Fibroblast of lung (primary cell): ENCODE measurements at regions not wholly inside any gene's neighbourhood (a gene's known extent, or its start where the extent isn't known, plus 50 kb on each side); places are given as distances from the start of the nearest gene placed in this dataset.

Source experiments
- DNase-seq, 2 donors: peaks; one replicate each; pipeline versions ENCODE4 v3.0.0 to v3.0.0-alpha.2; 2010; ENCODE audit warnings: low read depth in 2 of 2
- H2AFZ ChIP-seq: 2 replicates; pipeline ENCODE4 v1.5.1; 2012; ENCODE audit warnings: low read length, control low read depth, inconsistent platforms
- H3K27ac ChIP-seq: 2 replicates; pipeline ENCODE4 v1.5.1; 2011; ENCODE audit warnings: low read length, control low read depth; ENCODE audit not compliant: insufficient read depth
- H3K27me3 ChIP-seq: 2 replicates; pipeline ENCODE4 v1.5.1; 2011; ENCODE audit warnings: mild to moderate bottlenecking, low read length; ENCODE audit not compliant: control insufficient read depth, insufficient read depth
- H3K36me3 ChIP-seq: 2 replicates; pipeline ENCODE4 v1.5.1; 2011; ENCODE audit warnings: low read length; ENCODE audit not compliant: control insufficient read depth, insufficient read depth
- H3K4me1 ChIP-seq: 2 replicates; pipeline ENCODE4 v1.5.1; 2011; ENCODE audit warnings: low read length; ENCODE audit not compliant: control insufficient read depth, insufficient read depth; ENCODE audit errors: extremely low read depth
- H3K4me2 ChIP-seq: 2 replicates; pipeline ENCODE4 v1.5.1; 2011; ENCODE audit warnings: low read length, control low read depth; ENCODE audit not compliant: insufficient read depth; ENCODE audit errors: extremely low read depth
- H3K4me3 ChIP-seq, 4 experiments: fragments of 200-600 bp in 1 of 4; sonication (generic) in 1 of 4; replicated peaks in 1 of 4; 2 replicates each; pipeline ENCODE4 v1.5.1; 2011 to 2016; ENCODE audit warnings: low read length in 4 of 4, low read depth in 3 of 4, mild to moderate bottlenecking in 3 of 4, control low read depth in 2 of 4, inconsistent platforms in 1 of 4, mixed read lengths in 1 of 4; ENCODE audit not compliant: insufficient read depth in 1 of 4; ENCODE audit errors: control extremely low read depth in 1 of 4
- H3K79me2 ChIP-seq: 2 replicates; pipeline ENCODE4 v1.5.1; 2012; ENCODE audit warnings: mild to moderate bottlenecking, low read length, inconsistent platforms; ENCODE audit not compliant: control insufficient read depth, insufficient read depth
- H3K9ac ChIP-seq: 2 replicates; pipeline ENCODE4 v1.5.1; 2011; ENCODE audit warnings: mild to moderate bottlenecking, low read length, control low read depth; ENCODE audit not compliant: insufficient read depth
- H3K9me3 ChIP-seq: 2 replicates; pipeline ENCODE4 v1.5.1; 2012; ENCODE audit warnings: low read depth, low read length; ENCODE audit not compliant: control insufficient read depth, insufficient read depth
- H4K20me1 ChIP-seq: 2 replicates; pipeline ENCODE4 v1.5.1; 2011; ENCODE audit warnings: low read length; ENCODE audit not compliant: control insufficient read depth, insufficient read depth; ENCODE audit errors: extremely low read depth
- EZH2 ChIP-seq: IDR thresholded peaks from 2 replicates; pipeline ENCODE4 v1.5.1; 2012; ENCODE audit warnings: low read length, control low read depth, mild to moderate bottlenecking; ENCODE audit errors: missing control alignments
- TF ChIP-seq, protein P1 (sequence below), 2 donors: IDR thresholded peaks in 1 of 2; conservative IDR thresholded peaks in 1 of 2; 1 replicate in 1 of 2; 2 replicates in 1 of 2; pipeline ENCODE4 v1.5.1; 2011 to 2012; ENCODE audit warnings: low read length in 2 of 2, control low read depth in 1 of 2, inconsistent platforms in 1 of 2, low read depth in 1 of 2, mild to moderate bottlenecking in 1 of 2

DNA sequence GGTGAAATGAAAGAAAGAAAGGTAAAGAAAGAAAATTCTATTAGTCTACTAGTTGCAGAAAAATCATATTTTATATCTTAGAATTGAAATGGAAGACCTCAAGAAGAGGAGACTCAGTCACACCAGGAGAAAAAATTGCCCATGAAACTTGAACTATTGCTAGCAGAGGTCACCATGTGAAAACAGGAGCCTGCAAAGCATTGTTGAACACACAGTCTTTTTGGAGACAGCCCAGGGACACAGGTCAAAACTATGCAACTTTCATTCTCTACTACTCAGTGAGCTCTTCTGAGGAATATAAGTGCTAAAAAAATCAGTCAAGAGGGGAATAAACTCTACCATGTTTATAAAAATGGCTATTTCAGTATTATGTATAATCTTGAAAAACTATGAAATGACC lies 89.8 kb upstream of the TENT5A start:
- no peak for TF ChIP-seq EZH2
- TF ChIP-seq, protein P1, sequence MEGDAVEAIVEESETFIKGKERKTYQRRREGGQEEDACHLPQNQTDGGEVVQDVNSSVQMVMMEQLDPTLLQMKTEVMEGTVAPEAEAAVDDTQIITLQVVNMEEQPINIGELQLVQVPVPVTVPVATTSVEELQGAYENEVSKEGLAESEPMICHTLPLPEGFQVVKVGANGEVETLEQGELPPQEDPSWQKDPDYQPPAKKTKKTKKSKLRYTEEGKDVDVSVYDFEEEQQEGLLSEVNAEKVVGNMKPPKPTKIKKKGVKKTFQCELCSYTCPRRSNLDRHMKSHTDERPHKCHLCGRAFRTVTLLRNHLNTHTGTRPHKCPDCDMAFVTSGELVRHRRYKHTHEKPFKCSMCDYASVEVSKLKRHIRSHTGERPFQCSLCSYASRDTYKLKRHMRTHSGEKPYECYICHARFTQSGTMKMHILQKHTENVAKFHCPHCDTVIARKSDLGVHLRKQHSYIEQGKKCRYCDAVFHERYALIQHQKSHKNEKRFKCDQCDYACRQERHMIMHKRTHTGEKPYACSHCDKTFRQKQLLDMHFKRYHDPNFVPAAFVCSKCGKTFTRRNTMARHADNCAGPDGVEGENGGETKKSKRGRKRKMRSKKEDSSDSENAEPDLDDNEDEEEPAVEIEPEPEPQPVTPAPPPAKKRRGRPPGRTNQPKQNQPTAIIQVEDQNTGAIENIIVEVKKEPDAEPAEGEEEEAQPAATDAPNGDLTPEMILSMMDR (conservative IDR thresholded peaks at IDR 0.05 in 1 of 2, IDR thresholded peaks at IDR 0.05 in 1 of 2; ENCODE audit: low read depth in 1 of 2, low read length in 2 of 2): no peak
- Histone ChIP-seq H3K4me3 (no peak overlapping the region), H3K4me1 (no peaks in the 10 kb centered on the region), H3K79me2 (no peaks in the 10 kb centered on the region), H3K9ac (no peak overlapping the region), H3K27me3 (no peaks in the 10 kb centered on the region), H4K20me1 (no peaks in the 10 kb centered on the region), H3K9me3 (no peaks in the 10 kb centered on the region), H3K27ac (no peak overlapping the region), H3K36me3 (no peaks in the 10 kb centered on the region), H2AFZ (no peak overlapping the region), H3K4me2 (no peak overlapping the region)
- peak in 1 of 2 donors; percentile 17 for DNase-seq

GRCh38 chr6:81838724-81839426 lies 86.4 kb upstream of the TENT5A start:
- no peak overlapping the region for H3K27ac ChIP-seq
- no peaks in the 10 kb centered on the region for H4K20me1 ChIP-seq
- no peaks in the 10 kb centered on the region for H3K36me3 ChIP-seq
- no peak overlapping the region for H2AFZ ChIP-seq
- no peaks in the 10 kb centered on the region for H3K9me3 ChIP-seq
- H3K4me2 ChIP-seq: no peak overlapping the region
- TF ChIP-seq EZH2: no peak
- TF ChIP-seq, protein P1 (conservative IDR thresholded peaks at IDR 0.05 in 1 of 2, IDR thresholded peaks at IDR 0.05 in 1 of 2; ENCODE audit: low read depth in 1 of 2, low read length in 2 of 2): no peak
- H3K4me3 ChIP-seq: no peak overlapping the region
- DNase-seq: no peak
- no peaks in the 10 kb centered on the region for H3K79me2 ChIP-seq
- H3K4me1 ChIP-seq: no peaks in the 10 kb centered on the region
- H3K9ac ChIP-seq: no peak overlapping the region
- no peaks in the 10 kb centered on the region for H3K27me3 ChIP-seq

GRCh38 chr6:81838031-81838430 lies 85.5 kb upstream of the TENT5A start:
- TF ChIP-seq, protein P1 (conservative IDR thresholded peaks at IDR 0.05 in 1 of 2, IDR thresholded peaks at IDR 0.05 in 1 of 2; ENCODE audit: low read depth in 1 of 2, low read length in 2 of 2): no peak
- TF ChIP-seq EZH2: no peak
- H3K4me2 ChIP-seq: no peak overlapping the region

More at GRCh38 chr6:81838031-81838430, 85.5 kb upstream of the TENT5A start:
- H3K9me3 ChIP-seq: no peaks in the 10 kb centered on the region
- peak in 1 of 2 donors; percentile 91 for DNase-seq
- no peak overlapping the region for H3K9ac ChIP-seq
- no peaks in the 10 kb centered on the region for H3K36me3 ChIP-seq
- H3K27ac ChIP-seq: no peak overlapping the region
- H3K4me1 ChIP-seq: no peaks in the 10 kb centered on the region
- H2AFZ ChIP-seq: no peak overlapping the region
- no peaks in the 10 kb centered on the region for H3K27me3 ChIP-seq
- H3K4me3 ChIP-seq: no peak overlapping the region
- H3K79me2 ChIP-seq: no peaks in the 10 kb centered on the region
- no peaks in the 10 kb centered on the region for H4K20me1 ChIP-seq
